HS-5 (cell line): ENCODE measurements at regions not wholly inside any gene's neighbourhood (a gene's known extent, or its start where the extent isn't known, plus 50 kb on each side); places are given as distances from the start of the nearest gene placed in this dataset.
A peak's percentile ranks its signal among the peaks of the same experiment; 100 is the strongest.

Experiments
- DNase-seq: peaks from one replicate; pipeline ENCODE4 v3.0.0-alpha.2; 2012; ENCODE audit warnings: low read depth

DNA sequence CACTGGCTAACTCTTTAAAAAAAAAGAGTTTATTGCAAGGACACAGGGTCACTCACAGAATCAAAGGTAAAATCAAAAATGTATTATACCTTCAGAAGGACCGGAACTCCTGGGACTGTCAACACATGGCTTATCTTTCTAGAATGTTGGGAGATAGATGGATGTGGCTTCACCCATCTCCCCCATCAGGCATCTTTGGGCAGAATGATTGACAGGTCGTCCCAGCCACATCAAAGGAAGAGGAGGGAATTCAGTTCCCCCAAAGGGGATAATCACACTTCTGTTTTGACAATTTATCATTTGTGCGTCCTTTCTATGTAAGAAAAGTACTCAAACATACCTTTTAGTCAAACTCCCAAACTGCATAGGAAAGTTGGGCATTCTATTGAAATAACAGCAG lies 228.6 kb upstream of the CDH5 start:
- DNase-seq = no peak

DNA sequence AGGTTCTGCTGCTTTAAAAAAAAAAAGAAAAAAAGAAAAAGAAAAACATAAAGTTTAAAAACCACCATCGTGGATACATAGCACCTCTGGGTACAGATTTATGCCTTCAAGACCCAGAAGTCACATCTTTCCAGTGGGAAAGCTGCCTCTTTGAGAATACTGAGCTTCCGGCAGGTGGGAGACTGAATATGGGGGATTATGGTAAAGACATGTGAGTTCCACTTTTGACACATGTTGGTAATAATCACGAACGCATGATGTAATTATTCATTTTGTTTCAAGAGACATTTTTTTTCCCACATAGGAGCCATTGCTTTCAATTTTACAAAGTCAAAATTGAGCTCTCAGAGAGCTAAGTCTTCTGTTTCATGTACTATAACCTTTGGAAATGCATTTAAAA lies 229.7 kb upstream of the CDH5 start:
- DNase-seq = no peak

DNA sequence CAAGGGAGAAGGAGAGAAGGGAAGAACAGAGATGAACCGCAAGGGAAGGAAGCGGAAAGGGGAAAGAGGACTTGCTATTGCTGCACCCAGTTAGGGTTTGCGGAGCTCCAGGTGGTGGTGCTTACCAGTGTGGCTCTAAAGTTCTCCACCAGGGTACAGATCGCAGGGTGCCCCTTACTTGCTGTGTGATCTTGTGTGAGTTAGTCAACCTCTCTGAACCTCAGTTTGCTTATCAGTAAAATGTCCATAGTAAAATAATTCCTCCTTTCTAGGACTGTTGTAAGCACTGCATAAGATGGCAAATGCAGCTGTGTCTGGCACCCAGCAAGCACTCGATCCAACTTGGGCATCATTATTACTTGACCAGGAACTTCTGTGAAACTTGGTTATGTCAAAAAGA lies 230.7 kb upstream of the CDH5 start:
- DNase-seq = no peak

DNA sequence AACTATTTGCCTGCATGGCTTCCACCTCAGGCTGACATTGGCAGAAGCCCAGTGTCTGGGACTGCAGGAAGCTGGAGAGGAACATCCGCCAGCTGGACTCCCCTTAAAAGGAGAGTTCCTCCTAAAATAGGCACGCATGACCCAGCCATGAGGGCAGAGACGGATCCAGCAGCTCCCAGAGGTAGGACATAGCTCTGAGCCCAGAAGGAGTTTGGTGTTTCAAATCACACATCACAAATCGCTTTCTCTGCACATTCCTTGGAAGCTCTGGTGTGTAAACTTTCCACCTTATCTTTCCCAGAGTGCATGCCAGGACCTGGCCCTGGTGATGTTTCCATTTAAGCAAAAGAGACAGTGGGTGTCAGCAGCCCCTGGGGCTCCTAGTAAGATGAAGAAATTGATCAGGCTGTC lies 231.1 kb upstream of the CDH5 start:
- DNase-seq = no peak

DNA sequence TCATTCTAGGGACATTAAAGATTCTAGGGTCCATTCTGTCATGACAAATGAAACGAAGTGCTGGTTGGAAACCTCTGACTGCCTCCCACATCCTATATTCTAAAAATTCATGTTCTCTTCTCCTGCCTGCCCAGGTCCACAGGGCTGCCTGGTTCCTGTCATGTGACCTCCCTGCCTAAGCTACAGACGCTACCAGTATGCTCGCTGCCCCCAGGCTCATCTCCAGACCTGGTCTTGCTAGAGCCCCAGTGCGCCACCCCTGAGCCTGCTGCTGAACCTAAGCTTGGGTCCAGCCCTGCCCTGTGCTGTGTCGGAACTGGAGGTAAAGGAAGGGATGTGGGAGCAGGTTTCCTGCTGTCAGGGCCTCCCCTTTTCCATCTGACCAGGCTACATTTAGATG lies 231.6 kb upstream of the CDH5 start:
- no peak for DNase-seq

DNA sequence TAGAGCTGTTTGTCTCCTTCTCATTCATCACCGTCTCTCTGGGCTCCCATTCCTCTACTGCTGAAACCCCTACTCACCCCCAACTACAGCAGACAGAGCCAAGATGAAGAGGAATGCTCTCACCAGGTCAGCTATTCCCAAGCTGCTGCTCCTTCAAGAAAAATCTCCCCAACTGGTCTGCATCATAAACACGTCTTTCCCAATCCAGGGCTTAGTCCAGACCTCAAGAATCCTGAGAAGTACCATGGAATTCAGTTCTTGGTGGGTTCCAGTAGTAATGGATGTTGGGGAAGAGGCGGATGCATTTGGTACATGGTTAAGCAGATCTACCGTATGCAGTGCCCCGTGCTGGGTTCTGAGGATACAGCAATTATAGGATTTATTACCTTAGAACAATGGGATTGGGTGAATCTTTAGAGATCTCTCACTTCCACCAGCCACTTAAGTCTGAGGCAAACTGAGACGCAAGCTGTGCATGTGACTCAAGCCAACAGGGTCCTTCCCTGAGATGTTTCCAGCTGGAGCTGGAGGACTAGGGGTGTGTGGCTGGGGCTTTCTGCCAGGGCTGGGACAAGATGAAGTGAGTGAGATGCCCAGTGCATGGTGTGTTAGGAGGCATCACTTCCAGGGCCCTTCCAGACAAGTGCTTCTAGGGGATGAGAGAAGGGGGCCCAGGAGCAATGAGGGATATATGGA lies 232.7 kb upstream of the CDH5 start:
- DNase-seq = no peak

DNA sequence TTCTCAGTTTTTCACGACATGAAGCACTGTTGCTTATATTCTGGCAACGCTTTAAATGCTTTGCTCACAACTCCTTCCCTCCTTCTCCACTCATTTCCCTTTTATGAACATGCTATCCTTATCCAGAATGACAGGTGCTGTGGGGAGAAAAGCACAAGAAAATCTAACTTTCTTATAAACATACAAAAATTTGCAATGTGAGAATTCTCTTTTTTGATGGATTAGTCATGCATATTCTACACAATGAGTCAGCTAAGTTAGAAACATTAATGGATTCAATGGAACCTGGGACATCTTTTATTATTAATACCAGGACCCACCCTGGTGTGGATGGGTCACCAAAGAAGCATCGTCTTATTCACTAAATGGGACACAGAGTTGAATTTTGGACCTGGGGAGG lies 234.6 kb upstream of the CDH5 start:
- DNase-seq = no peak

DNA sequence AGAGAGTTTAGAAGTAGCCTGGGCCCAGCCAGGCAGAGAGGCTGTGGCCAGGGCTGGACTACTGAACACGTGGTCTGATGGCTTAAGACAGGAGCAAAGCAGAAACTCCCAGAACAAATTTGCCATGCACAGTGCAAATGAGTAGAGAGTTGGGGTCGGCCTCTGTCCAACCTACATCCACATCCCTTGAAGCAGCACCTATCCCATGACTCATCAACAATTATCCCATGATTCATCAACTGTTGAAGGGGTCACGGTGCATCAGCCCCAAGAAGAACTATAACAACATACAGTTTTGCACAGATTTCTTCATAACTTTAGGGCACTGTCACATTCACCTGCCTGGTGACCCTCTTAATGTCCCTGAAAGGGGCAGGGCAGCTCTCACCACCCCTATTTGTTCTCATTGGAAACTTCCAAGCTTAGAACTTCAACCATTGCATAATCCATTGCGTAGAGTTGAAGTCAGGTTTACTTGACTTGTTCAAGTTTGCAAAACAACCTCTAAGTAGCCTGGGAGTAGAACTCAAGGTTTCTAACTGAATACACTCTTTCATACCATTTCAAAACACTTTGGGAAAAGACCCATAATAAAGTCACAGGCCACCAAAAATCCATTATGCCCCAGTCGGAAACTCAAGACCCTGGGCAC lies 235.2 kb upstream of the CDH5 start:
- peak; percentile 32 for DNase-seq

DNA sequence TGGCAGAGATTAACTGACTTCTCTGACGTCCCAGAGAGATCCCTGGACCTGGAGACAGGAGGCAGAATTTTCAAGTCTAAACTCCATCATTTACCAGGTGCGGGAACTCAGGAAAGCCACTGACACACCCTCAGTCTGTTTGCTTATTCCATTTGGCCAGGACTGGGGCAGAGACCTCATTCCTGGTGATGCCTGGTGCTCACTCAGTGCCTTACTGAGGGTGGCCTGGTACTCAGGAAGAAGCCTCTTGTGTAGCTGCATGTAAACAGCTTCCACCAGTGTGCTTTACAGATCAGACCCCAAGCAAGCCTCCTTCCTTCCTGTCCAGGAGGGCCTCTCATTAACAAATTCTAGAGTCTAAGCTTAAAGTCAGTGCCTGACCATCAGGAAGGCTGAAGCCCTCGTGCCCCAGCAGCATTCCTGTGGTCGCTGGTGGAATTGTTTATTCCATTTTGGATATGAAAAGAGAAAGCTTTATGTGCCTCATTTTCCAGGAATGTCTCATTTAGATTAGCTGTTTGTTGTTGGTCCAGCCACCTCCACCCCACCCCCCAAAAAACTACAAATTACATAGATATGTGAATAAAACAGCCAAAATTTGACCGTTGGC lies 236.1 kb upstream of the CDH5 start:
- peak; percentile 64 for DNase-seq

DNA sequence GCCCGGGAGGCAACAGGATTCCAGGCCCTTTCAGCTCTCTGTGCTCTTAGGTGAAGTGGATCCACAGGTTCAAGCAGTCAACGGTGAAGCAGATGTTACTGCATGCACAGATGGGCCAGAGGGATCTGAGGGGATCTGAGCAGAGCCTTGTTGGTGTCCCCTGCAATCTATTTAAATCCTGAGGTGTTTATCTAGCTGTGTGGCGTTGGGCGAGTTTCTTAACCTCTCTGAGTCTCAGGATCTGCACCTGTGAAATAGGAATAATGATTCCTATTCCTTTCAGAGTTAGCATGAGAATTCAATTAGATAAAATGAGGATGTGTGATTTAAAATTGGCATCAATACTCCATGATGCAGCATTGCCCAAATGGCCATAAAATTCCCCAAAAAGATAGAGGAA lies 237.3 kb upstream of the CDH5 start:
- DNase-seq = no peak

DNA sequence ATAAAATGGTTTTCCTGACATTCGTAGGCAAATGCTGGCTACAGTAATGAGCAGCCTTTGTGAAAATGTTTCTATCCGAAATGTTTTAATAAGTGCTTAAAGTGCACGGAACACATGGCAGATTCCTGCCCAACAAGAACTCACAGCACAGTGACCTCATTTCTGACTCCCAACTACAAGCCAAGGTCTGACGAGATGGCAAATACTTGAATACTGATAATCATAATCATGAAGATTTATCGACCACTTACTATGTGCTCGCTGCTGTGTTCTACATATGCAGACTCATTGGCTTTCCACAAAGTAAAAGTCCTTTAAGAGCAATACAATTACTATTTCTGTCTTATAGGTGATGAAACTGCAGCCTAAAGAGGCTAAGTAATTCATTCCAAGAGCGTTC lies 238.1 kb upstream of the CDH5 start:
- no peak for DNase-seq

DNA sequence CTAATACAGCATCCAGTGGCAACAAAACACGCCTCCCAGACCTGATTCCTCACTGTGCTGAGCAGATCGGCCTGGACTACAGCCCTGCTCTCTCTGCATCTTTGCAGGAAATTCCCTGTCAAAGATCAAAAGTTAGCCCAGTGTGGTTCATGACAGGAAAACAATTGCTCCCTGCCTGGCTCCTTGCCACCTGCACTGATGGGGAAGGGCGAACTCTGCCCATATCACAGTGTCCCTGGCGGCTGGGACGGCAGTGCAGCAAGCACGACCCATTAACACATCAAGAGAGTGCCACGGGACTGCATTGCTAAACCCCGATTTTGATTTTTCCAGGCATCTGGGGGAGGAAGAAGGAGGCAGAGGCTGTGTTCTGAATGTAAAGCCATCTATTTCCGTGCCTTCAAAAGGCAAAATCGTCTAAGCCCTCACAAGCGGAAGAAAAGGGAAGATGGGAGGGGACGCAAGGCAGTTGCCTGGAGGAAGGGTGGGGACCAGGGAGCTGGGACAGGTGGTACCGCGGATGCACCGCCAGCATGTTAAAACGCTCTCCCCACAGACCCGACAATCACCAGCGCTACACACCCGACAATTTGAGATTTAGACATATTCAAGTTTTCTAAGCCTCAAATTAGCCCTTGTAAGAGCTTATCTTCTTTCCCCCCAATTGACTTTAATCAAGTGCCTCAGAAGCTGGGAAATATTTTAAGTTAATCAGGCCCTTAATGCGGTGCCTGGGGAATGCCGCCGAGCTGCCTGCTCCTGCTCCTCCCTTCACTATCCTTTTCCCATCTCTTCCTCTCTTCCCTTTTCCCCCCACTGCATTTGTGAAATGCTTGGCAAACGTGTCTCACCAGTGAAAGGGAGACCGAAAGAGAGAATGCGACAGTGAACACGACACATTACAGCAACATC lies 238.8 kb upstream of the CDH5 start:
- DNase-seq = no peak

DNA sequence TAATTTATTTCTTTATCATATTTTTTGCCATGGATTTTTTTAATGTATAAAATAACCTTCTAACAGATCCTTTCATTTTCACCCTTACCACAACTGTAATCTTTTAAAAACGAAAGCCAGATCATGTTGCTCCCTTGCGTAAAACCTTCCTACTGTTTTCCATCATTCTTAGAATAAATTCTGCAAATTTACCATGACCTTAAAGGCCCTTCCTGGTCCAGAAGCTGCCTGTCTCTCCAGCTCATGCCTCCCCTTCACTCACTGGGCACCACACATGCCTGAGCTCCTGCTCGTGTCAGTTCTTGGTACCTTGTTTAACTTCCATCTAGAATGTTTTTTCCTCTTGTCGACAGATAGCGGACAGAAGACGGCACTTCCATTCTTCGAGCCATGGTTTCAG lies 245.0 kb upstream of the CDH5 start:
- DNase-seq = no peak

DNA sequence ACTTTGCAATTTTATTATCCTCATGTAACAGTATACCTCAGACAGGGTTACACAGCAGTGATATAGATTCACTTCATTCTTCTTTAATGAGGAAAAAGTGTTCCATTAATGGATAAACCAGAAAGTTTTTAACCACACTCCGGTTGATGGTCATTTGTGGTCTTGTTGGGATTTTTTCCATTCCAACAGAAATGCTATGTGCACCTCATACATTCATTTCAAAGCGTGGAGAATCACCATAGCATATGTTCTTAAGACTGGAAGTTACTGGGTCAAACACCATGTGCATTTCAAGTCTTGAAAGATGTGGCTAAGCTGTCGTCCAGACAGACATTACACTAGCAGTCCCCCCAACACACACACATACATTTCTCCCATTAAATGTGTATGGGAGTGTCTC lies 245.8 kb upstream of the CDH5 start:
- no peak for DNase-seq

DNA sequence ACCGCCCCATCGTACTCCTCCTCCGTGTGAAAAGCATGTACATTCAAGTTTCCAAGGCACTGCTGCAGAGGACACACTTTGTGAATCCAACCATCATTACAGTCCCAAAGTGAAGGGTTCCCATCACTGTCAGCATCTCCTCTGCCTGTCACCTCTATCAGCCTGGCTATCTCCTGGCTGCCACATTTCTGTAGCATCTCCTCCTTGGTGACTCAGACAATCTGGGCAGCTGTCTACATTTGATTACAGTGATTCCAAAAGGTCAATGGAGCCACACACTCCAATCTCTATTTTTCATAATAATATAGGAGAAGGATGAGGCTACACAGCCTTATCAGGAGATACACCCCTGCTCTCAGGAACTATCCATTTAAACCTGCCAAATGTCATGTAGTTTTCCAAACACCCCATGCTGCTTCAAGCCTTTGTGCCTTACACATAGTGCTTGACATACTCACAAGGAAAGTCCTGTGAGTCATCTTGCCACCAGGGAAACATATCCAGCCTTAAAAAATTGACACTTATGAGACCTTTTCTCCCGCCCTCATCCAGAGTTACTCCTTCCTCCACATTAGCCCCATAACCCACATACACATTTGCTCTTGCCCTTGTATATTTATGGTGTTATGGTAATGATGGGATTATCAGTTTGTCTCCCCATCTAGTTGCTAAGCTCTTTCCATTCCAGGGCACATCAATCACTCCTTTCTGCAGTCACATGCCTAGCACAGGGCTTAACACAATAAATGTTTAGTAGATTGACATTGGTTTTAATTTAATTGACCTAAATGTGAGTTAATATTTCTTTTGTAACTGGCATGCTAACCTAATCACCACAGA lies 250.1 kb upstream of the CDH5 start:
- no peak for DNase-seq

DNA sequence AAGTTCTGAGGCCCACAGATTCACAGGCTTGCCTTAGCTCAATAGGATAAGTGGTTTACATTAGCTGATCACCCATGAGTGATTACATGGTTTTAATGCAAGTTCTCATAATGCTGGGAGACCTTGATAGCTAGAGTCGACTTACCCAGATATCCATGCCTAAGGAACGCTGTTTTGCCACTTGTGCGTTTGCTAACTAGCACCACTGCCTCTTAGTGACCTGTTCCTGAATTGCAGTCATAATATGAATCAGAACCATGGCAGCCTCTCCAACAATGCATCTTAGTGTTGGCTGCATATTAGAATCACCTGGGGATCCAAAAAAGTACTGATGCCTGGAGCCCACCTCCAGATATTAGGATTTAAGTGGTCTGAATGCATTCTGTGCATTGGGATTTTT lies 251.1 kb upstream of the CDH5 start:
- no peak for DNase-seq

DNA sequence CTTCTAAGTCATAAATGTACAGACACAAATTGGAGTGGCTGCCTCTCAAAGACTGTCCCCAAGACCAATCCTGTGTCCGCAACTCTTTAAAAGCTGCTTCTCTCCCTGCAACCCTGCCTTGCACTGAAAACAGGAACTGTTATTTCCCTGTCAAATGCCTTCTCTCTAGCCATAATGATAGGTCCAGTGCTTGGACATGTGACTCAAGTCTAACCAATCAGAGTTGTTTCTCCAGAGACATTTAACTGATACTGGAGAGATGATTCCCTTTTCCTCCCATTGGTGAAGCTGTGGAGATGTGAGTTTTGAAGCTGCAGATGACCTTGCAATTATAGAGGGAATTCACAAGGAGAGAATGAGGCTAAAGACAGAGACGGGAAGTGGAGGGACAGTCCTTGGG lies 253.3 kb upstream of the CDH5 start:
- no peak for DNase-seq

DNA sequence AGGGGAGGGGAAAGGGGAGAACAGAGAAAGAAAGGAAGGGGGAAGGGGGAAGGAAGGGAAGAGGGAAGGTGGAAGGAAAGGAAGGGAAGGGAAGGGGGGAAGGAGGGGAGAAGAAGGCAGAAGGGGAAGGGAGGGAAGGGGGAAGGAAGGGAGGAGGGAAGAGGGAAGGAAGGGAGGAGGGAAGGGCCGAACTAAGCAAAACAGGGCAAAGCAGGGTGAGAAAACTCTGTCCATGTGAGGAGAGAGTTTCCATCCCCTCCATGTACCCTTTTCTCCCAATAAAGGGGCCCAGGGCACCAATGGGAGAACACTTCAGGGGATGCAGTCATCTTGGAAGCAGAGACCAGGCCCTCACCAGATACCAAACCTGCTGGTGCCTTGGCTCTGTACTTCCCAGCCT lies 256.8 kb upstream of the CDH5 start:
- DNase-seq = no peak

DNA sequence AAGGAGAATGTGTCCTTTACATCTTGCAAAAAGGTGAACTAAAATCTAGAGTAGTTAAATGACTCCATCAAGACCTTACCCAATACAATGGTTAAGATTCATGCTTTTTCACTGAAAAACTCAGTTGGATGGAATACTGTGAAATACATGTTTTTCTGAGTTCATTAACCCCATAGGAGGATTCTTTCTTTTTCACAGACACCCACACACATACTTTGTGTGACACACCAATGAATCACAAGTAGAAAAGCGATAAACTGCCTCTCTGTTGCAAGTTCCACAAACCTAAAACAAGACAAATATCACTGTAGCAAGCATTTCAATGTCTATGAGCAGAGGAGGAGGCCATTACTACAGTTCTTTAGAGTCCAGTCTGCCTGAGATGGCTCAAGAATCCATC lies 258.8 kb upstream of the CDH5 start:
- no peak for DNase-seq

DNA sequence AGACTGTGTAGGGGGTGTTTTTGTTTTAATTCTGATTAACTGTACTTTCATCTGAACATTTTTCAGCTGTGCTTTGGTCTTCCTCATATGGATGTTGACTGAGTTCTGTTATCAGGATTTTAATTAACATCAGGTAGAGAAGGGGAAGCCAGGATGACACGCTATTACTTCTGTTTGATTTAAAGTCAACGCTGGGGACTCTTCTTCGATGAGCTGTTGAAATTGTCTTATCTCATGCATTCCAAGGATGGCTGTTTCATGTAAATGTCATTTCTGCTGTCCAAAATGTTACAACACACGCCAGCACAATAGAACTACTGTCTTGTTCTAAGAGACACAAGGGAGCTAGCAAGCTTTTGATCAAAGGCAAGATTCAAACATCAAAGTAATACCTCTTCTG lies 263.3 kb upstream of the CDH5 start:
- DNase-seq = no peak

DNA sequence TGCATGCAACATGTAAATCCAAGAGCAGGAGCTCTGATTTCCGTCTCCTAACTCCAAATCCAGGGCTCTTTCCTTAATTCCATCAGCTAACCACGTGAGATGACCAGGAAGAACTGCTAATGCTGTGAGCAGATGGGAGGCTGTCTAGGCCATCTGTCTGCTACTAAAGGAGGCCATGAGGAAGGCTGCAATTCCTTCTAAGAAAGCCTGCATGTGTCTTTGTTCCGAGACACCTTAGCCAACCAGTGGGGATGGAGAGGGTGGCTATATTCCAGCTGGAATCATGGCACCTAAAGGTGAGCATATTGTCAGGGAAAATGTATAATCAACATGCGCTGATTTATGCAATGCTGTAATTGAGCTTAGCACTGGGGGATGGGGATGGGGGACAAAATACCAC lies 267.2 kb upstream of the CDH5 start:
- no peak for DNase-seq

DNA sequence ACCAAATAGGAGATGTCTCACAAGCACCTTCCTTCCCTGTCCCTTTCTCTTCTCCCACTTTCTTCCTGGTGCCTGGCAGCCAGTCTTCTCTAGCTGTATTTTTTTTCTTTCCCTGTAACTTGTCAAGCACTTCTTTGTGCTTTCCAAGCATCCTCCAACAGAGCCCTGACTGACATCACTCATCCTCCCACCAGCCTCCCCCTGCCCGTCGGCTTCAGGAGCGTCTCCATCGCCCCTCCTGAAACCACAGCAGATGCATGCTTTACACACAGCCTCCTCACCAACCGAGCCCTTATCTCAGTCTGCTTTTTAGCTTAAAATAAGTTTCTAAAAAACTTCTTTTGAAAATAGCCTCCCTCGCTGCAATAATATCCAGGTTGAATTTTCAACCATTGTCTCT lies 268.7 kb upstream of the CDH5 start:
- DNase-seq = no peak
